Peyer's patch (tissue), 4 donors: ENCODE measurements at regions not wholly inside any gene's neighbourhood (a gene's known extent, or its start where the extent isn't known, plus 50 kb on each side); places are given as distances from the start of the nearest gene placed in this dataset.

Source experiments
- DNase-seq, 3 donors: peaks; one replicate each; pipeline ENCODE4 v3.0.0-alpha.2; 2017 to 2019
- H3K27ac ChIP-seq, 4 donors: fragments of 200-600 bp; sonication (generic); one replicate each; pipeline ENCODE4 v1.5.1; 2016 to 2019
- H3K27me3 ChIP-seq, 2 donors: fragments of 200-600 bp; sonication (generic); one replicate each; pipeline ENCODE4 v1.5.1; 2019
- H3K36me3 ChIP-seq, 3 donors: fragments of 200-600 bp; sonication (generic); one replicate each; pipeline ENCODE4 v1.5.1; 2016 to 2019
- H3K4me1 ChIP-seq, 4 donors: fragments of 200-600 bp; sonication (generic); one replicate each; pipeline ENCODE4 v1.5.1; 2016 to 2019
- H3K4me3 ChIP-seq, 4 donors: fragments of 200-600 bp; sonication (generic); 1 replicate in 3 of 4; 2 replicates in 1 of 4; pipeline ENCODE4 v1.5.1; 2016 to 2019; ENCODE audit warnings: mild to moderate bottlenecking in 1 of 4
- H3K9me3 ChIP-seq, 4 donors: fragments of 200-600 bp; sonication (generic); one replicate each; pipeline ENCODE4 v1.5.1; 2016 to 2019; ENCODE audit warnings: mild to moderate bottlenecking in 1 of 4
- CTCF ChIP-seq, 6 experiments: fragments of 450-650 bp in 4 of 6; fragments of 200-600 bp in 2 of 6; sonication (generic) in 1 of 6; IDR thresholded peaks; one replicate each; pipeline ENCODE4 v1.5.1; 2017 to 2019; ENCODE audit warnings: antibody characterized with exemption in 6 of 6, mild to moderate bottlenecking in 3 of 6, moderate library complexity in 1 of 6
- POLR2A ChIP-seq, 2 donors: fragments of 450-650 bp; IDR thresholded peaks; one replicate each; pipeline ENCODE4 v1.5.1; 2017; ENCODE audit warnings: antibody characterized with exemption in 2 of 2, mild to moderate bottlenecking in 2 of 2, moderate library complexity in 2 of 2

- Histone ChIP-seq H3K4me1 (no peaks in the 10 kb centered on the region), H3K9me3 (no peaks in the 10 kb centered on the region), H3K36me3 (no peaks in the 10 kb centered on the region), H3K27me3 (no peaks in the 10 kb centered on the region), H3K27ac (no peak overlapping the region), H3K4me3 (no peak overlapping the region)
- TF ChIP-seq CTCF (IDR thresholded peaks at IDR 0.05), result peak in 5 of 6 experiments; percentile 35 to 72 (median 66)
- no peak for TF ChIP-seq POLR2A (IDR thresholded peaks at IDR 0.05)
- peak; percentile 35 to 80 (median 75) for DNase-seq
Observed at GRCh38 chr6:148144917-148145521, 197.6 kb upstream of the SASH1 start.

GRCh38 chr6:148146717-148147462 lies 195.7 kb upstream of the SASH1 start:
- no peak for DNase-seq
- H3K4me1 ChIP-seq, result no peaks in the 10 kb centered on the region

GRCh38 chr6:148147463-148147830 lies 195.2 kb upstream of the SASH1 start:
- Histone ChIP-seq H3K4me3 (no peak overlapping the region), H3K27ac (no peak overlapping the region), H3K36me3 (no peaks in the 10 kb centered on the region), H3K4me1 (no peaks in the 10 kb centered on the region), H3K27me3 (no peaks in the 10 kb centered on the region), H3K9me3 (no peaks in the 10 kb centered on the region)
- no peak for DNase-seq
- TF ChIP-seq POLR2A (IDR thresholded peaks at IDR 0.05), result no peak
- no peak for TF ChIP-seq CTCF (IDR thresholded peaks at IDR 0.05)

More at GRCh38 chr6:148146717-148147462, 195.7 kb upstream of the SASH1 start:
- TF ChIP-seq CTCF (IDR thresholded peaks at IDR 0.05) (no peak), POLR2A (IDR thresholded peaks at IDR 0.05) (no peak)
- Histone ChIP-seq H3K27ac (no peak overlapping the region), H3K9me3 (no peaks in the 10 kb centered on the region), H3K4me3 (no peak overlapping the region), H3K36me3 (no peaks in the 10 kb centered on the region), H3K27me3 (no peaks in the 10 kb centered on the region)

- H3K9me3 ChIP-seq, result no peaks in the 10 kb centered on the region
- H3K27me3 ChIP-seq, result no peaks in the 10 kb centered on the region
- no peaks in the 10 kb centered on the region for H3K4me1 ChIP-seq
- peak in 1 of 3 donors; percentile 71 for DNase-seq
- no peak overlapping the region for H3K4me3 ChIP-seq
- H3K27ac ChIP-seq, result no peak overlapping the region
- TF ChIP-seq CTCF (IDR thresholded peaks at IDR 0.05), result no peak
- TF ChIP-seq POLR2A (IDR thresholded peaks at IDR 0.05), result no peak
- H3K36me3 ChIP-seq, result no peaks in the 10 kb centered on the region
Observed at GRCh38 chr6:148151896-148152643, 190.6 kb upstream of the SASH1 start.

GRCh38 chr6:148154668-148155067 lies 188.0 kb upstream of the SASH1 start:
- TF ChIP-seq POLR2A (IDR thresholded peaks at IDR 0.05) (no peak), CTCF (IDR thresholded peaks at IDR 0.05) (no peak)
- no peak for DNase-seq
- Histone ChIP-seq H3K4me3 (no peak overlapping the region), H3K36me3 (no peaks in the 10 kb centered on the region), H3K27ac (no peak overlapping the region), H3K9me3 (no peaks in the 10 kb centered on the region), H3K27me3 (no peaks in the 10 kb centered on the region), H3K4me1 (no peaks in the 10 kb centered on the region)
